ENCODE measurements at regions not wholly inside any gene's neighbourhood (a gene's known extent, or its start where the extent isn't known, plus 50 kb on each side); places are given as distances from the start of the nearest gene placed in this dataset.

DNA sequence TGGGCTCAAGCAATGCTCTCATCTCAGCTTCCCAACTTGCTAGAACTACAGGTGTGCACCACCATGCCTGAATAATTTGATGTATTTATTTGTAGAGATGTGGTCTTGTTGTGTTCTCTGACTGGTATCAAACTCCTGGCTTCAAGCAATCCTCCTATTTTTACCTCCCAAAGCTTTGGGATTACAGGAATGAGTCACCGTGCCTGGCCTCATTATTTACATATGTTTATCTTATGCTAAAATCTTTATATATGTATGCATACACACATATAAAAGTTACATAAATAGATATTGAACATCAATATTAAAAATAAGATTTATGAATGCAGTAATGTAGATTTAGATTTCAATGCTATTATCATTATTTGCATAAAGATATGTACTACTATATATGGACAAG lies 1634.5 kb upstream of the LRRTM3 start:
- H2AFZ ChIP-seq: no peak overlapping the region
- H4K20me1 ChIP-seq (ENCODE audit: insufficient read depth, poor library complexity, severe bottlenecking): no peaks in the 10 kb centered on the region
- H3K27ac ChIP-seq: no peak overlapping the region
- no peaks in the 10 kb centered on the region for H3K4me1 ChIP-seq (ENCODE audit: insufficient read depth)
- WGBS (ENCODE audit: low lambda C conversion rate, missing lambda C conversion rate): 86% methylated on average over 1 of the region's 1 CpG
- no peaks in the 10 kb centered on the region for H3K9me3 ChIP-seq (ENCODE audit: low read depth)
- no peak for TF ChIP-seq EZH2 (IDR thresholded peaks at IDR 0.05; ENCODE audit: borderline replicate concordance)
- TF ChIP-seq, protein P1, sequence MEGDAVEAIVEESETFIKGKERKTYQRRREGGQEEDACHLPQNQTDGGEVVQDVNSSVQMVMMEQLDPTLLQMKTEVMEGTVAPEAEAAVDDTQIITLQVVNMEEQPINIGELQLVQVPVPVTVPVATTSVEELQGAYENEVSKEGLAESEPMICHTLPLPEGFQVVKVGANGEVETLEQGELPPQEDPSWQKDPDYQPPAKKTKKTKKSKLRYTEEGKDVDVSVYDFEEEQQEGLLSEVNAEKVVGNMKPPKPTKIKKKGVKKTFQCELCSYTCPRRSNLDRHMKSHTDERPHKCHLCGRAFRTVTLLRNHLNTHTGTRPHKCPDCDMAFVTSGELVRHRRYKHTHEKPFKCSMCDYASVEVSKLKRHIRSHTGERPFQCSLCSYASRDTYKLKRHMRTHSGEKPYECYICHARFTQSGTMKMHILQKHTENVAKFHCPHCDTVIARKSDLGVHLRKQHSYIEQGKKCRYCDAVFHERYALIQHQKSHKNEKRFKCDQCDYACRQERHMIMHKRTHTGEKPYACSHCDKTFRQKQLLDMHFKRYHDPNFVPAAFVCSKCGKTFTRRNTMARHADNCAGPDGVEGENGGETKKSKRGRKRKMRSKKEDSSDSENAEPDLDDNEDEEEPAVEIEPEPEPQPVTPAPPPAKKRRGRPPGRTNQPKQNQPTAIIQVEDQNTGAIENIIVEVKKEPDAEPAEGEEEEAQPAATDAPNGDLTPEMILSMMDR (IDR thresholded peaks at IDR 0.05; ENCODE audit: poor library complexity): no peak
- TF ChIP-seq EZH2phosphoT487 (IDR thresholded peaks at IDR 0.05; ENCODE audit: low read depth, severe bottlenecking, unreplicated experiment): no peak
- no peaks in the 10 kb centered on the region for H3K79me2 ChIP-seq
- H3K9me2 ChIP-seq (replicated peaks; ENCODE audit: insufficient read depth): no peaks in the 10 kb centered on the region
- no peak for DNase-seq (ENCODE audit: low spot score)
- H3K27me3 ChIP-seq: no peaks in the 10 kb centered on the region
- H3K4me2 ChIP-seq: no peak overlapping the region
- no peaks in the 10 kb centered on the region for H3K36me3 ChIP-seq (replicated peaks; ENCODE audit: insufficient read depth, low read depth)
- no peak overlapping the region for H3K4me3 ChIP-seq

DNA sequence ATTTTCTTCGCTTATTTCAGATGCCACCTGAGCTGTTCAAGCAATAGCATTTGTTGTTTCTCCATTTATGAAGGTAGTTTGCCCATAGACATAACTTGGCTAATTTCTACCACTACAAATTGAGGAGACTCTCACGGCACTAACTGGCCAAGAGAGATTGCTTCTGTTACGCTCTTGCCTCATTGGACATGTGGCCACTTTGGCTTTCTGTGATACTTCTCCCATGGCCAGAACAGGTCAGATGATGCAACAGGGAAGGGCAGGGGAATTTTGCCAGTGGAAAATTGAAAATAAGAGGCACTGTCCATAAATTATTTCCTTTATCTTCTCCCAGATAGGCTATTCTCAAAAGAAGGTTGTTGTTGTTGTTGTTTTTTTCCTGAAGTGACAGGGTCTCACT lies 1633.3 kb upstream of the LRRTM3 start:
- 95% methylated on average over 3 of the region's 3 CpGs for WGBS (ENCODE audit: low lambda C conversion rate, missing lambda C conversion rate)
- Histone ChIP-seq H3K79me2 (no peaks in the 10 kb centered on the region), H3K9me3 (ENCODE audit: low read depth) (no peaks in the 10 kb centered on the region)

DNA sequence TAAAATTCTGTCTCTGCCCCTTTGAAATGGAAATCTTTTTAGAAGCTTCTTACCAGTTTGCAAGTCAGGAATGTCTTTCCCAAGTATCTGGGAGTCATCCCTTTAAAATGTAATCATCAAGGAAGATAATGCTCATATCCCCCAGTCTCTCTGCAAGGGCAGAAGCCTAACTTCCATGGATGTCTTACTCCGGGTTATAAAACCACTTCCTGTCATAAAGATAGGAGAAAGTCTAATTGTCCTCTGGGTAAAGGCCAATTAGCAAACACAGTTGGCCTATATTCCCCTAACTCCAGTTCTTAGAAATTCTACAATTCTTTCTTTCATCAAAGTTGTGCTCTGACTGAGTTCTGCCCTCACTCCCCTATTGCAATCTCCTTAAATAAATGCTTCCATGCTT lies 1631.5 kb upstream of the LRRTM3 start:
- H4K20me1 ChIP-seq (ENCODE audit: insufficient read depth, poor library complexity, severe bottlenecking): no peaks in the 10 kb centered on the region
- H3K4me3 ChIP-seq: no peak overlapping the region
- H3K27ac ChIP-seq: no peak overlapping the region
- no peaks in the 10 kb centered on the region for H3K4me1 ChIP-seq (ENCODE audit: insufficient read depth)
- H3K4me2 ChIP-seq: no peak overlapping the region
- H3K9me3 ChIP-seq (ENCODE audit: low read depth): no peaks in the 10 kb centered on the region
- H3K27me3 ChIP-seq: no peaks in the 10 kb centered on the region
- no peaks in the 10 kb centered on the region for H3K36me3 ChIP-seq (replicated peaks; ENCODE audit: insufficient read depth, low read depth)
- H3K79me2 ChIP-seq: no peaks in the 10 kb centered on the region
- no peak overlapping the region for H2AFZ ChIP-seq
- DNase-seq (ENCODE audit: low spot score): peak; percentile 23
- no peaks in the 10 kb centered on the region for H3K9me2 ChIP-seq (replicated peaks; ENCODE audit: insufficient read depth)
- TF ChIP-seq EZH2 (IDR thresholded peaks at IDR 0.05; ENCODE audit: borderline replicate concordance) (no peak), EZH2phosphoT487 (IDR thresholded peaks at IDR 0.05; ENCODE audit: low read depth, severe bottlenecking, unreplicated experiment) (no peak)
- TF ChIP-seq, protein P1 (IDR thresholded peaks at IDR 0.05; ENCODE audit: poor library complexity): no peak
- WGBS (ENCODE audit: low lambda C conversion rate, missing lambda C conversion rate): 8% methylated on average over 1 of the region's 1 CpG

More for the DNA sequence above, 1633.3 kb upstream of the LRRTM3 start:
- no peaks in the 10 kb centered on the region for H4K20me1 ChIP-seq (ENCODE audit: insufficient read depth, poor library complexity, severe bottlenecking)
- H3K36me3 ChIP-seq (replicated peaks; ENCODE audit: insufficient read depth, low read depth): no peaks in the 10 kb centered on the region
- no peak overlapping the region for H3K4me3 ChIP-seq
- no peak for DNase-seq (ENCODE audit: low spot score)
- no peak overlapping the region for H2AFZ ChIP-seq
- no peaks in the 10 kb centered on the region for H3K27me3 ChIP-seq
- H3K4me2 ChIP-seq: no peak overlapping the region
- H3K4me1 ChIP-seq (ENCODE audit: insufficient read depth): no peaks in the 10 kb centered on the region
- H3K9me2 ChIP-seq (replicated peaks; ENCODE audit: insufficient read depth): no peaks in the 10 kb centered on the region
- TF ChIP-seq, protein P1 (IDR thresholded peaks at IDR 0.05; ENCODE audit: poor library complexity): no peak
- TF ChIP-seq EZH2phosphoT487 (IDR thresholded peaks at IDR 0.05; ENCODE audit: low read depth, severe bottlenecking, unreplicated experiment) (no peak), EZH2 (IDR thresholded peaks at IDR 0.05; ENCODE audit: borderline replicate concordance) (no peak)
- no peak overlapping the region for H3K27ac ChIP-seq

DNA sequence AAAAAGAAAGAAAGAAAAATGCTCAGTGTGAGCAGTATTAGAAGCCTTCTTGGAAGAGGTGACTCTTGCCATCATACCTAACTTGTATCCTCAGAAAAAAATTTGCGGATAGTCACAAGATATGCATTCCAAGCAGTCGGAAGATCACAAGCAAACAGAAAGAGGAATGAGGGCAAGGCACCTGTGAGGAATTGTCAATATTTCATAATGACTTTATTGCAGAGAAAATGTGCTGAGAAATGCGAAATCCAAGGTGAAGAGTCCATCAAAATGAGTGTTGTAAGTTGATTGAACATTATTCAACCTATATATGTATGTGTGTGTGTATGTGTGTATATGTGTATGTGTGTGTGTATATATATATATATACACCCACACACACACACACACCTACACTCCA lies 1624.7 kb upstream of the LRRTM3 start:
- Histone ChIP-seq H3K4me3 (no peak overlapping the region), H3K27ac (peak overlapping the region; percentile 39), H3K9me3 (ENCODE audit: low read depth) (no peaks in the 10 kb centered on the region), H3K79me2 (no peaks in the 10 kb centered on the region), H3K4me1 (ENCODE audit: insufficient read depth) (no peaks in the 10 kb centered on the region), H4K20me1 (ENCODE audit: insufficient read depth, poor library complexity, severe bottlenecking) (no peaks in the 10 kb centered on the region), H3K4me2 (no peak overlapping the region), H3K36me3 (replicated peaks; ENCODE audit: insufficient read depth, low read depth) (no peaks in the 10 kb centered on the region), H3K9me2 (replicated peaks; ENCODE audit: insufficient read depth) (no peaks in the 10 kb centered on the region), H3K27me3 (no peaks in the 10 kb centered on the region), H2AFZ (no peak overlapping the region)
- TF ChIP-seq EZH2phosphoT487 (IDR thresholded peaks at IDR 0.05; ENCODE audit: low read depth, severe bottlenecking, unreplicated experiment) (no peak), EZH2 (IDR thresholded peaks at IDR 0.05; ENCODE audit: borderline replicate concordance) (no peak)
- TF ChIP-seq, protein P1 (IDR thresholded peaks at IDR 0.05; ENCODE audit: poor library complexity): no peak
- 80% methylated on average over 3 of the region's 3 CpGs for WGBS (ENCODE audit: low lambda C conversion rate, missing lambda C conversion rate)
- peak; percentile 13 for DNase-seq (ENCODE audit: low spot score)

All from hepatocyte (in vitro differentiated cells).